ENCODE measurements at regions not wholly inside any gene's neighbourhood (a gene's known extent, or its start where the extent isn't known, plus 50 kb on each side); places are given as distances from the start of the nearest gene placed in this dataset.

- no peaks in the 10 kb centered on the region for H3K27me3 ChIP-seq
- H3K27ac ChIP-seq = no peak overlapping the region
- H3K4me3 ChIP-seq = no peak overlapping the region
- TF ChIP-seq CTCF (IDR thresholded peaks at IDR 0.05) = no peak
- H3K4me1 ChIP-seq = no peaks in the 10 kb centered on the region
- DNase-seq = no peak
- no peaks in the 10 kb centered on the region for H3K36me3 ChIP-seq
- no peak for ATAC-seq
- intact Hi-C loops (cut with DNase I) = no loop called here
- H3K9me3 ChIP-seq = no peaks in the 10 kb centered on the region
These were observed 53.4 kb upstream of the SALL3 start for GRCh38 chr18:78926243-78926615.

GRCh38 chr18:78927156-78927555 is 52.5 kb upstream of the SALL3 start:
- Histone ChIP-seq H3K9me3 (no peaks in the 10 kb centered on the region), H3K36me3 (no peaks in the 10 kb centered on the region), H3K4me1 (no peaks in the 10 kb centered on the region), H3K27me3 (no peaks in the 10 kb centered on the region), H3K27ac (no peak overlapping the region), H3K4me3 (no peak overlapping the region)
- intact Hi-C loops (cut with DNase I) = no loop called here
- TF ChIP-seq CTCF (IDR thresholded peaks at IDR 0.05) = no peak
- no peak for ATAC-seq
- no peak for DNase-seq

GRCh38 chr18:78927616-78928015 is 52.0 kb upstream of the SALL3 start:
- H3K4me3 ChIP-seq = no peak overlapping the region
- DNase-seq (no peak), ATAC-seq (no peak)
- H3K27me3 ChIP-seq = no peaks in the 10 kb centered on the region
- no peak overlapping the region for H3K27ac ChIP-seq
- intact Hi-C loops (cut with DNase I) = no loop called here
- TF ChIP-seq CTCF (IDR thresholded peaks at IDR 0.05) = no peak
- no peaks in the 10 kb centered on the region for H3K9me3 ChIP-seq
- no peaks in the 10 kb centered on the region for H3K4me1 ChIP-seq
- H3K36me3 ChIP-seq = no peaks in the 10 kb centered on the region

- DNase-seq (no peak), ATAC-seq (no peak)
- no peaks in the 10 kb centered on the region for H3K9me3 ChIP-seq
- H3K36me3 ChIP-seq = no peaks in the 10 kb centered on the region
- H3K27ac ChIP-seq = no peak overlapping the region
- H3K4me3 ChIP-seq = no peak overlapping the region
- H3K4me1 ChIP-seq = no peaks in the 10 kb centered on the region
- H3K27me3 ChIP-seq = no peaks in the 10 kb centered on the region
- TF ChIP-seq CTCF (IDR thresholded peaks at IDR 0.05) = no peak
- intact Hi-C loops (cut with DNase I) = no loop called here
These were observed 51.5 kb upstream of the SALL3 start for GRCh38 chr18:78928076-78928475.

GRCh38 chr18:78929516-78929915 is 50.1 kb upstream of the SALL3 start:
- no peak for TF ChIP-seq CTCF (IDR thresholded peaks at IDR 0.05)
- intact Hi-C loops (cut with DNase I) = no loop called here
- Histone ChIP-seq H3K4me1 (no peaks in the 10 kb centered on the region), H3K4me3 (no peak overlapping the region), H3K36me3 (no peaks in the 10 kb centered on the region), H3K9me3 (no peaks in the 10 kb centered on the region), H3K27me3 (peaks cover 0 to 6% of the 10 kb centered on the region in 2 donors), H3K27ac (no peak overlapping the region)
- no peak for ATAC-seq
- DNase-seq = no peak

Data from left lung (tissue), 4 donors.